ENCODE measurements at regions not wholly inside any gene's neighbourhood (a gene's known extent, or its start where the extent isn't known, plus 50 kb on each side); places are given as distances from the start of the nearest gene placed in this dataset.

GRCh38 chr2:8049851-8050571 is 631.8 kb upstream of the ID2 start:
- H2BK15ac ChIP-seq (ENCODE audit: low read depth, low read length), result no peak overlapping the region
- H3K4me2 ChIP-seq (ENCODE audit: insufficient read depth, insufficient read length, low read length), result no peak overlapping the region
- no peak for TF ChIP-seq CTCF (conservative IDR thresholded peaks at IDR 0.05)
- no peak overlapping the region for H2BK12ac ChIP-seq (ENCODE audit: insufficient read length, low read depth, low read length)
- no peak overlapping the region for H3K18ac ChIP-seq (ENCODE audit: insufficient read length, low read depth, low read length)
- no peak overlapping the region for H2BK5ac ChIP-seq (ENCODE audit: insufficient read length, low read length)
- Mint-ChIP-seq H3K27me3 (ENCODE audit: low read depth) (no peaks in the 10 kb centered on the region; the same call in none of the 2 replicates), H3K4me3 (no peak overlapping the region), H3K4me1 (peaks cover 0 to 7% of the 10 kb centered on the region in 2 experiments; a peak in 2 of 4 replicates), H3K9me3 (peaks cover 2 to 3% of the 10 kb centered on the region in 2 experiments; a peak in 2 of 5 replicates), H3K27ac (peak overlapping the region in 1 of 3 experiments; percentile 57; a peak in 1 of 7 replicates), H3K36me3 (ENCODE audit: insufficient read depth in 1 of 3, low read depth in 3 of 3) (peaks cover 0 to 5% (median 4%) of the 10 kb centered on the region in 3 experiments; a peak in 3 of 7 replicates)
- no peak overlapping the region for H2BK120ac ChIP-seq (ENCODE audit: low read depth, low read length, poor library complexity, severe bottlenecking)
- H3T11ph ChIP-seq (ENCODE audit: low read length), result no peak overlapping the region
- no peak for DNase-seq
- H4K8ac ChIP-seq (replicated peaks; ENCODE audit: insufficient read length, low read depth, low read length), result no peak overlapping the region
- no peaks in the 10 kb centered on the region for H3K4me1 ChIP-seq (ENCODE audit: insufficient read depth, low read length)
- WGBS (ENCODE audit: extremely low coverage, insufficient read length, low lambda C conversion rate), result no CpG with 5 or more reads among the region's 3 CpGs
- H4K91ac ChIP-seq (ENCODE audit: insufficient read length, low read depth, low read length), result no peak overlapping the region
- no peak overlapping the region for H2AFZ ChIP-seq (ENCODE audit: low read length)
- no peak overlapping the region for H3K27ac ChIP-seq (ENCODE audit: insufficient read length, low read depth, low read length)
- no peaks in the 10 kb centered on the region for H3K27me3 ChIP-seq (ENCODE audit: insufficient read depth, low read length)
- no peak overlapping the region for H3K4ac ChIP-seq (ENCODE audit: low read depth, low read length)
- no peak overlapping the region for H2BK20ac ChIP-seq (ENCODE audit: low read depth, low read length, poor library complexity, severe bottlenecking)
- H3K9me3 ChIP-seq (ENCODE audit: control insufficient read depth, low read depth, low read length), result no peaks in the 10 kb centered on the region
- no peak overlapping the region for H2AK5ac ChIP-seq (ENCODE audit: insufficient read length, low read length)
- no peak overlapping the region for H4K5ac ChIP-seq (ENCODE audit: insufficient read length, low read depth, low read length)
- H3K23me2 ChIP-seq (ENCODE audit: insufficient read length, low read depth, low read length, poor library complexity, severe bottlenecking), result no peaks in the 10 kb centered on the region
- H3K56ac ChIP-seq (ENCODE audit: insufficient read length, low read depth, low read length), result no peak overlapping the region
- no peaks in the 10 kb centered on the region for H3K79me1 ChIP-seq (ENCODE audit: insufficient read depth, low read depth, low read length, poor library complexity, severe bottlenecking)
- no peak overlapping the region for H3K9ac ChIP-seq (ENCODE audit: extremely low read depth, insufficient read length, low read length)
- H3K14ac ChIP-seq (ENCODE audit: insufficient read depth, low read length), result no peak overlapping the region
- H4K20me1 ChIP-seq (ENCODE audit: control insufficient read depth, insufficient read depth, insufficient read length), result no peaks in the 10 kb centered on the region
- H3K79me2 ChIP-seq (ENCODE audit: insufficient read depth, low read length), result no peaks in the 10 kb centered on the region
- H3K23ac ChIP-seq (ENCODE audit: insufficient read length, low read depth, low read length), result no peak overlapping the region

Data from H9 (cell line).